ENCODE measurements at regions not wholly inside any gene's neighbourhood (a gene's known extent, or its start where the extent isn't known, plus 50 kb on each side); places are given as distances from the start of the nearest gene placed in this dataset.

DNA sequence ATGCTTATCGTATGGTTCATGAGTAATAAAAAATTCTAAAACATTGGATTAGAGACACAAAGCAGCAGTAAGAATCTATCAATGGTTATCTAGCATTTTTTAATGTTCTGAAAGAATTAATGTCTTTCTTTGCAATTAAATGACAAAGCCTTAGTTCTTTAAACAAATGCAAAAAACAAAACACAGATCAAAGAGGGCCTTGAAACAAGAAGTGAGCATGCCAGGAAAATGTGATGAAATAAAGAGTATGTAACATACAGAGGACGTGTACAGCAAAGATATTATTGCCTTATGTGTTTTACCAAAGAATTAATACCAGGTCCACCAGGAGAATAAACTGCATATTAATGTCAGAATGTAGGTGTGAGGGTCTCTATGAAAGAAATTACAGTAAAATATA lies 812.3 kb upstream of the GRAMD2B start:
- no peak overlapping the region for H3K27ac ChIP-seq (ENCODE audit: insufficient read depth, low read depth, low read length)
- CTCF ChIA-PET: no interaction called here
- no peaks in the 10 kb centered on the region for H3K9me1 ChIP-seq (replicated peaks; ENCODE audit: control insufficient read depth, extremely low read depth, insufficient read depth, low read length)
- no peak for FAIRE-seq
- POLR2A ChIA-PET: no interaction called here
- no peaks in the 10 kb centered on the region for H3K9me3 ChIP-seq (replicated peaks; ENCODE audit: control insufficient read depth, insufficient read depth, low read length)
- H3K4me3 ChIP-seq (replicated peaks in 1 of 3; ENCODE audit: insufficient read depth in 1 of 3, low read depth in 1 of 3, low read length in 3 of 3): no peak overlapping the region
- TF ChIP-seq EZH2 (IDR thresholded peaks at IDR 0.05; ENCODE audit: borderline replicate concordance, low read depth, low read length, severe bottlenecking) (no peak), FOS (IDR thresholded peaks at IDR 0.05; ENCODE audit: borderline replicate concordance, insufficient read depth, low read length) (no peak), MYC (IDR thresholded peaks at IDR 0.05; ENCODE audit: low read depth, low read length) (no peak), JUN (IDR thresholded peaks at IDR 0.05; ENCODE audit: borderline replicate concordance, insufficient read depth, insufficient read length, low read depth) (no peak), POLR2A (IDR thresholded peaks at IDR 0.05; ENCODE audit: low read depth, low read length) (no peak), POLR2AphosphoS5 (IDR thresholded peaks at IDR 0.05; ENCODE audit: insufficient read depth, low read depth, low read length) (no peak), GATA2 (IDR thresholded peaks at IDR 0.05; ENCODE audit: insufficient read depth, insufficient read length, low read depth, low read length) (no peak)
- TF ChIP-seq, protein P1, sequence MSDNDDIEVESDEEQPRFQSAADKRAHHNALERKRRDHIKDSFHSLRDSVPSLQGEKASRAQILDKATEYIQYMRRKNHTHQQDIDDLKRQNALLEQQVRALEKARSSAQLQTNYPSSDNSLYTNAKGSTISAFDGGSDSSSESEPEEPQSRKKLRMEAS (IDR thresholded peaks at IDR 0.05; ENCODE audit: insufficient read depth, insufficient read length): no peak
- TF ChIP-seq, protein P2, sequence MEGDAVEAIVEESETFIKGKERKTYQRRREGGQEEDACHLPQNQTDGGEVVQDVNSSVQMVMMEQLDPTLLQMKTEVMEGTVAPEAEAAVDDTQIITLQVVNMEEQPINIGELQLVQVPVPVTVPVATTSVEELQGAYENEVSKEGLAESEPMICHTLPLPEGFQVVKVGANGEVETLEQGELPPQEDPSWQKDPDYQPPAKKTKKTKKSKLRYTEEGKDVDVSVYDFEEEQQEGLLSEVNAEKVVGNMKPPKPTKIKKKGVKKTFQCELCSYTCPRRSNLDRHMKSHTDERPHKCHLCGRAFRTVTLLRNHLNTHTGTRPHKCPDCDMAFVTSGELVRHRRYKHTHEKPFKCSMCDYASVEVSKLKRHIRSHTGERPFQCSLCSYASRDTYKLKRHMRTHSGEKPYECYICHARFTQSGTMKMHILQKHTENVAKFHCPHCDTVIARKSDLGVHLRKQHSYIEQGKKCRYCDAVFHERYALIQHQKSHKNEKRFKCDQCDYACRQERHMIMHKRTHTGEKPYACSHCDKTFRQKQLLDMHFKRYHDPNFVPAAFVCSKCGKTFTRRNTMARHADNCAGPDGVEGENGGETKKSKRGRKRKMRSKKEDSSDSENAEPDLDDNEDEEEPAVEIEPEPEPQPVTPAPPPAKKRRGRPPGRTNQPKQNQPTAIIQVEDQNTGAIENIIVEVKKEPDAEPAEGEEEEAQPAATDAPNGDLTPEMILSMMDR (IDR thresholded peaks at IDR 0.05; ENCODE audit: extremely low read depth in 1 of 2, insufficient read depth in 1 of 2, low read depth in 1 of 2, low read length in 2 of 2): no peak
- H3K4me2 ChIP-seq (ENCODE audit: insufficient read depth, low read length): no peak overlapping the region
- no TSS peak for BruUV-seq (replicated peaks)
- dilution Hi-C loops (cut with MboI; ENCODE audit: extremely low pct_ligation_motif_present, low sequenced_read_pairs): no loop called here
- H3K36me3 ChIP-seq (ENCODE audit: control insufficient read depth in 2 of 2, extremely low read depth in 1 of 2, insufficient read depth in 2 of 2, low read length in 2 of 2): no peaks in the 10 kb centered on the region
- H3K79me2 ChIP-seq (ENCODE audit: control insufficient read depth, insufficient read depth, low read length): no peaks in the 10 kb centered on the region
- intact Hi-C loops (cut with micrococcal nuclease): no loop called here
- no peaks in the 10 kb centered on the region for H4K20me1 ChIP-seq (replicated peaks; ENCODE audit: control insufficient read depth, extremely low read depth, insufficient read depth, low read length)
- H3K4me1 ChIP-seq (ENCODE audit: control insufficient read depth, extremely low read depth, insufficient read depth, low read length): no peaks in the 10 kb centered on the region
- no peaks in the 10 kb centered on the region for H3K27me3 ChIP-seq (ENCODE audit: control insufficient read depth in 2 of 2, insufficient read depth in 2 of 2, low read length in 2 of 2)
- H3K9ac ChIP-seq (replicated peaks; ENCODE audit: extremely low read depth, insufficient read depth, low read length): no peak overlapping the region
- DNase-seq (ENCODE audit: low read depth, low spot score): no peak
- no peak overlapping the region for H2AFZ ChIP-seq (ENCODE audit: low read depth, low read length)

Data from endothelial cell of umbilical vein (primary cell).